Left colon (tissue), 2 donors: ENCODE measurements at regions not wholly inside any gene's neighbourhood (a gene's known extent, or its start where the extent isn't known, plus 50 kb on each side); places are given as distances from the start of the nearest gene placed in this dataset.

Experiments
- ATAC-seq: fragments of 200-7000 bp; cut with Tn5 transposase; one replicate; pipeline ENCODE4 v1.9.1; 2020; ENCODE audit warnings: mild to moderate bottlenecking, moderate library complexity
- DNase-seq, 2 donors: peaks; one replicate each; pipeline ENCODE4 v3.0.0-alpha.2; 2020
- intact Hi-C, 2 donors: fragments of 100-400 bp; cut with DNase I in 1 of 2; cut with micrococcal nuclease in 1 of 2; formaldehyde crosslinking; loops; one replicate each; pipeline versions ENCODE4 v1.11.2 to v1.14.0; 2022; cut with DNase I, micrococcal nuclease
- donor health status: DM: no; HTN: no; CAD: no.
- donor health status: DM: yes; HTN: yes; CAD: no.

DNA sequence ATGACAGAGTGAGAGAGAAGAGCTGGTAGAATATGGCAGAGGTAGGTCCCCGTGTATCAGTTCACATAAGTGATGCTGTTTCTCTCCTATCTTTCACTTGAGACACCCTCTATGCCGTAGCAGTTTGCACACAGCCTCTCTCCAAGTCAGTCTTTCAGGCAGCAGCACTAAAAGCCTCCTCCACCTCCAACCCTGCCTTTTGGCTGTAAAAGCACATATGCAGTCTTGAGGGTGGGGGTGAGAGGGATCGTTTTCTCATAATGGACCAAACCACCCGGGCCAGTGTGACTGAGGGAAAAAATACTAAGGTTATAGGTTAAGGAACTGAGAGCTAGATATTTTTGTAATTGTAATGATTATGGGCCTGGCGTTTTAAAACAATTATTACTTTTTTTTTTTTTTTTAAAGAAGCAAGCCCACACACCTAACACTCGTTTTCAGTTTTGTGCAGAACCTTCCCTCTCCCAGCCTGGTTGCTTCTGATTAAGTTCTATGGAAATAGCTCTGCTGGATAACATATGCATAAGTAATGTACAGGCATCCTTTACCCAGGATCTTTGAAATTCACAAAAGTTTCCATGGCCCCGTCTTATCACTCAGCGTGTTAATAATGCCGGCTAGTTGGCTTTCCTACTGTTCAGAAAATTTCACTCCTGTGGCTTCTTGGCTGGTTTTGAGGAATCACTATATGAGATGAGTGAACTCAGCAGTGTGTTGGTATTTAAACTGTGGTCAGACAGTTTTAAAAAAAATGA, 112.2 kb upstream of the MEIS1 start:
- DNase-seq (no peak), ATAC-seq (no peak)
- intact Hi-C loops, result no loop called here

GRCh38 chr2:66318009-66318561, 116.8 kb upstream of the MEIS1 start:
- intact Hi-C loops, result no loop called here
- no peak for ATAC-seq
- no peak for DNase-seq

DNA sequence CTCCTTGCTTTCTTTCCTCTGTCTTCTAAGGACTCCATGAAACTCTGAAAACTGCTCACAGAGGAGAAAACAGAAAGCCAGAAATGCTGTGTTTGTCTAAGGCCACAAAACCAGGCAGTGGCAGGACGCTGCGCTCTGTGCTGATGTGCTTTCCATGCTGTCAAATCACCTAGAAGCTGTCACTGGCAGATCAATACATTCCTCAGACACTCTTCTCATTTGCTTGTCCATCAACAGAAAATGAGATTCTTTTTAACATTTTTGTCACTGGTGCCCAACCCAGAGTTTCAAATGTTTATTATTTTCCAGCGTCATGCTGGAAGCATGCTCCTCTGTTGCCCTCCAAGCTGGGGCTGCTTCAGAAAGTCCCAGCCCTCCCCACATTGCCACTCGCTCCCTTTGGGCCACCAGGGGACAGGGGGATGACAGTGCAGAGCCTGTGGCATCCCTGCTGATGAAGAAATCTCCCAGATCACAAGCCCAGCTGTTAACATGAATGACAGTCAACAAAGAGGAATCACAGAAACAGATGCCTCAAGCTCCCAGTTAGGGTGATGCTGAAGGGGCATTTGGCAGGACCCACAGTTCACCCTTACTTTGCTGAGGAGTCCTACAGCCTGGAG, 117.5 kb upstream of the MEIS1 start:
- no peak for DNase-seq
- intact Hi-C loops, result no loop called here

GRCh38 chr2:66306483-66306882, 128.4 kb upstream of the MEIS1 start:
- intact Hi-C loops, result no loop called here
- no peak for ATAC-seq
- no peak for DNase-seq

More for the DNA sequence above, 117.5 kb upstream of the MEIS1 start:
- ATAC-seq, result no peak

DNA sequence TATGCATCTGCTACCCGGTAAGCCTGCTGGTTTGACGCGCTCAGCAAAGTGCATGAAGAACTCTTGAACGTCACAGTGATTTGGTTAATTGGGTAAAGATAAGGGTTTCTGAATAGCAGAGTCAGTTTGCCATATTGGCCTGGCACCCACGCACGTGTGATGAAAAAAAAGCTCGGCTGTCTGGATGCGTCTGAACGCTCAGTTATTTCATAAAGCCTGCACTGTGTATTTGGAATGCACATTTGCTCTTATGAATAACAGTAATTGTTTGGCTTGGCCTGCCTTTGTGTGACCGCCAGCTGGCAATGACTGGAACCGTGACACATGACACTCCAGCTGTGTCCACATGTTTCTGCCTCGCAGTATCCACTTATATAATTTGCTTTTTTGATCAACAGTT, 129.2 kb upstream of the MEIS1 start:
- intact Hi-C loops, result no loop called here
- ATAC-seq (no peak), DNase-seq (peak; percentile 17 to 26)

DNA sequence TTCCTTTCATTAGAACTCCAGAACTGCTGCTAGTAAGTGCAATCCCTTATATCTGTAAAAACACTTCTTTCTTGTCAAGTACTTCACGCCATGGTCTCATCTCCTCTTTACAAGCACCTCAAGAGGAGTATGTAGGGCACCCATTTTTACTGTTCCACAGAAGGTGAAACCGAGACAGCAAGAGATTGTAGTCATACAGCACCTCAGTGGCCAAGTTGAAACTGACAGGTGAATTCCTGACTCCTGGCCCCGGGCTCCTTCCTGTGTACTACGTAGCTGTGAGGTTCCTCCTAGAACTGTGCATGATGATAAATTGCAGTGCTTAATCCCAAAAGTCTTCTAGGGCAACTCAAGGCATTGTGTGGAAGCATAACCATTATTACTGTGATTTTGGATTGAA, 131.5 kb upstream of the MEIS1 start:
- DNase-seq (no peak), ATAC-seq (no peak)
- intact Hi-C loops, result no loop called here

DNA sequence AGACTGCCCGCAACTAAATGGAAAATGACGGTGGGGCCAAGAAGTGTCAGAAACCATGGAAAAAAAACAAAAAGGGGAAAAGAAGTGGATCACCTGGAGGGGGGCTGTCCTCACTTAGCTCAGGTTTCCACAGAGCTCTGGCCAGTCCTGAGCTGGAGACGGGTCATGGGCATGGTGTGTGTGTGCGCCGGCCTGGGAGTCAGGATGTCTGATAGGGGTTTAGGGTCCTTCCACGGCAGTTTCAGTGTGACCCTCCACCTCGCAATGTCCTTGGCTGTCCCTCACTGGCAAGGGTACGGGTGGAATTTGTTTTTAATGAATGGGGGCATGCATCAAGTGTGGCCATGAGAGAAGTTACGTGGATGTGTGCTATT, 133.2 kb upstream of the MEIS1 start:
- DNase-seq, result no peak
- intact Hi-C loops, result no loop called here
- ATAC-seq, result no peak

- ATAC-seq (no peak), DNase-seq (peak in 1 of 2 donors; percentile 27)
- intact Hi-C loops, result no loop called here
Observed at GRCh38 chr2:66301022-66301766, 133.7 kb upstream of the MEIS1 start.

DNA sequence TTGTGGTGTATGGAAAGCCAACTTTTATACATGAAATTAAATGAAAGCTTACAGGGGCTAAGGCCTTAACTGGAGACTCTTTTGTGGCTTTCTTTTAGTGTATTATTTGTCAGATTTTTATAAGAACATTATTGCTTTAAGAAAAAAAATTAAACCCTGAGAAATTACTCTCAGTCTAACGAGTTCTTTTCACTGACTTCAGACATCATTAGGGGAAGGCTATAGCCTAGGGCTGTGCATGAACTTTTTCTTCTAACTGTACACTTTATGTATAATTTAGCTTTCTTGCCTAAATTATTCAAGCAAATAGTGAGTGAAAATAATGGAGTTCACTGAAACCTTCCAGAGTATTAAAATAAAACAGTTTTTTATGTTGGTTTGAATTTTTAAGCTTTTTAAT, 151.1 kb upstream of the MEIS1 start:
- intact Hi-C loops, result no loop called here
- DNase-seq (no peak), ATAC-seq (no peak)

DNA sequence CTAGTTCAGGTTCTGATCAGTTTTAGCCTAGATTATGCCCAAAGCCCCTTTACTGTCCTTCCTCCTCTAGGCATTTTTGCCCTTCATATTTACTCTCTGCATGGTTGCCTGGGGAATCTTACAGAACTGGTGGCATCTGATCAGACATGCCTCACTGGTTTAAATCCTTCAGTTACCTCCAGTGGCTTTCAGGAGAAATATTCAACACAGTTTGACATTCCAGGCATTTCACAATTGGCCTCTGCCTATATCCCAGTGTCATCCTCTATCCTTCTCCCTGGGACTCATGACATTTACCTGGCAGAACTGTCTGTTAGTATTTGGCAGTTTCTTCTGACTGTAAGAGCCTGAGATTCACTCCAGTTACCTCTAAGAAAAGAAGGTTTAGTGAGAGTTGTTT, 152.9 kb upstream of the MEIS1 start:
- intact Hi-C loops, result no loop called here
- ATAC-seq (no peak), DNase-seq (no peak)

- intact Hi-C loops, result no loop called here
- ATAC-seq, result no peak
Observed at GRCh38 chr2:66279024-66279423, 155.9 kb upstream of the MEIS1 start.

GRCh38 chr2:66275984-66276383, 158.9 kb upstream of the MEIS1 start:
- DNase-seq (no peak), ATAC-seq (no peak)
- intact Hi-C loops, result no loop called here

More at GRCh38 chr2:66279024-66279423, 155.9 kb upstream of the MEIS1 start:
- DNase-seq, result no peak

DNA sequence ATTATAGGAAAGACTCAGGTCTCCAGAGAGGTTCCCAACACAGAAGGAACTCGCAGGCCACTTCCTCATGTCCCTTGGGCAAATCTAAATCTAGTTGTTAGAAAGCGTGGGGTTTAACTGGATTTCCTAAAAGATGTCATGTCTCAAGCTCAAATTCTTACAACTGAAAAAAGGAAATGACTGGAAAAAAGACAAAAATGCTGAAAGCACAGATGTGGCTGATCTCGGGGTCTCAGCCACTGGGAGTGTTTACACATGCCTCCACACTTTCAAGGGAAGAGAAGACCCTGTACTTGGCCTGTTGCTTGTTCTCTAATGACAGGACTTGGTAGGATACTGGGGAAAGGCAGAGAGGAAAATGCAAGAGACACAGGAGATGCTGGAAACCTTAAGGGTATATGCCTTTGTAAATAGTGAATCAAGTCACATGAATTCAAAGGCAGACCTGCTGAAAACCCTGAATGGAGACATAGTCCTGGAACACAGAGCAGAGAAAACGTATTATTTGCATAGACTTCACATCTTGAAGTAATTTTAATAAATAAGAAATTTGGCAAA, 160.9 kb upstream of the MEIS1 start:
- intact Hi-C loops, result no loop called here

DNA sequence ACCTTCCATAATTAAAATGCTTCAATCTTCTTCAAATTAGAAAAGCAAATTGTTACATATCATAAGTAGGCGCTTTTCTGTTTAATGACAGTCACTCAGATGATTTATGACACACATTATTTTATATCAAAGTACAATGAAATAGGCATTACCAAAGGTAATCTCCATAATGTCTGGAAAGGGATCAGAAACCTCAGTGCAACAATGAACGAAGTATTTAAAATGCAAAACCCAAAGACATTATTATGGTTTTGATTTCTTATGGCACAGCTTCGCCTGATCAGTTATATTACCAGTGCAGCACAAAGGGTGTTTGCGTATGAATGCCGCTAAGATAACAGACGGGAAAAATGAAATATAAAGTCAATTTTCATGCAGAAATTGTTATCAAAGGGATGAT, 162.2 kb upstream of the MEIS1 start:
- intact Hi-C loops, result no loop called here
- DNase-seq (no peak), ATAC-seq (no peak)

More for the DNA sequence above, 160.9 kb upstream of the MEIS1 start:
- ATAC-seq (no peak), DNase-seq (no peak)

- no peak for ATAC-seq
- DNase-seq, result no peak
- intact Hi-C loops, result no loop called here
Observed at GRCh38 chr2:66271777-66272176, 163.1 kb upstream of the MEIS1 start.

DNA sequence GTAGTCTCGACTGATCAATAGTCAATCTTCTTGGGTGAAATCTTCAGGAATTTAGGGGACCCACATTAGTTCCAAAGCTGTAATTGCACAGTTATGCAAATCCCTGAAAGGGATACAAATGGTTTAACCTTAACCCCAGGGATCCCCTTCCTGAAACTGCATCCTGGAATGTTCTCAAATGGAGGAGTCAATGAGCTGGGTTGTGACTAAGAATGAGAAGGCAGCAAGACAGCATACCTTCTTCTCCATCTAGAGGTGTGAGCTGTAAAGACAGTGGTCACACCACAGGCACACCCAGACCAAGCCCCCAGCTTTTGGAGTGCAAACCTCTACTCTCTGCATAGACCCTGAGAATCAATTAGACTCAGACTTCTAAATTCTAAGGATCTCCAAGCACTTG, 164.7 kb upstream of the MEIS1 start:
- no peak for ATAC-seq

GRCh38 chr2:66269166-66269565, 165.8 kb upstream of the MEIS1 start:
- ATAC-seq (no peak), DNase-seq (no peak)
- intact Hi-C loops, result no loop called here

More for the DNA sequence above, 164.7 kb upstream of the MEIS1 start:
- intact Hi-C loops, result no loop called here
- no peak for DNase-seq

- intact Hi-C loops, result no loop called here
- DNase-seq, result no peak
- ATAC-seq, result no peak
Observed at GRCh38 chr2:66268756-66269155, 166.2 kb upstream of the MEIS1 start.

- intact Hi-C loops, result no loop called here
- no peak for DNase-seq
Observed at GRCh38 chr2:66264354-66264753, 170.6 kb upstream of the MEIS1 start.

DNA sequence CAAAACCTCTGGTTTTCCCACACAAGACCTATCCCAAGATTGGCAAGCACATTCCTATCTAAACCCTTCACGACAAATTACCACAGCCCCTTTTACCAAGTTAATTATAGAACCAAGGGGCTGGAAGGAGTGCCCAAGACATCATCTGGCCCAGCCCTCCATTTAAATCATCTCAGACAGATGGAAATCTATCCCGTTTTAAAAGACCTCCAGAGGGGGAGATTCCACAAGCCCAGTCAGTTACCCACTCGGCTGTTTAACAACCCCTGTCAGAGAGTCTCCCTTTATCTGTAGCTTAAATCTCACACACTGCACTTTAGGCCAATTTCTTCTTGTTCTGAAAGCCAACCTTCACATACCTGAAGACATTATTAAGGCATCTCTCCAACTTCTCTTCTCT, 179.1 kb upstream of the MEIS1 start:
- no peak for ATAC-seq
- DNase-seq, result no peak
- intact Hi-C loops, result no loop called here

More at GRCh38 chr2:66264354-66264753, 170.6 kb upstream of the MEIS1 start:
- ATAC-seq, result no peak
